Superior temporal gyrus (tissue), 1 donor: ENCODE measurements at regions not wholly inside any gene's neighbourhood (a gene's known extent, or its start where the extent isn't known, plus 50 kb on each side); places are given as distances from the start of the nearest gene placed in this dataset.

ENCODE experiments used
- DNase-seq: peaks from one replicate; pipeline ENCODE4 v3.0.0-alpha.2; 2016; ENCODE audit errors: extremely low spot score

GRCh38 chr14:62006116-62006731, 244.0 kb downstream of the SNAPC1 start:
- DNase-seq, result peak; percentile 58

GRCh38 chr14:62015243-62015642, 253.0 kb downstream of the SNAPC1 start:
- no peak for DNase-seq

GRCh38 chr14:62015945-62016344, 253.7 kb downstream of the SNAPC1 start:
- DNase-seq, result no peak

DNA sequence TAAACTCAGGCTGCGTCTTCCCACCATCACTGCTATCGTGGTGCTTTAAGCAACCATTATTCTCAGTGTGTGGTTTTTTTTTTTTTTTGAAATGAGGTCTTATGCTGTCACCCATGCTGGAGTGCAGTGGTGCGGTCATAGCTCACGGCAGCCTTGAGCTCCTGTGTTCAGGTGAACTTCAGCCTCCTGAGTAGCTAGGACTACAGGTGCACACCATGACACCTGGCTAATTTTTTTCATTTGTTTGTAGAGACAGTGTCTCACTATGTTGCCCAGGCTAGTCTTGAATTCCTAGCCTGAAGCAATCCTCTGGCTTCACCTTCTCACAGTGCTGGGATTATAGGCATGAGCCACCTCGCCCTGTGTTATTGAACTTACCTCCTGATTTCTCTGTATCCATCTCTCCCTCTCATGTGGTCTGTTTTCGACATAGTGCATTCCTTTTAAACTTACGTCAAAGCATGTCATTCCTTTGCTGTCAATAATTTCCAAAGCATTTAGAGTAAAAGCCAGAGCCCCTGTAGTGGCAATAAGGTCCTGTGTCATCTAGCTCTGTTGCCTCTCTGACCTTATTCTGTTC, 255.5 kb downstream of the SNAPC1 start:
- DNase-seq, result no peak

DNA sequence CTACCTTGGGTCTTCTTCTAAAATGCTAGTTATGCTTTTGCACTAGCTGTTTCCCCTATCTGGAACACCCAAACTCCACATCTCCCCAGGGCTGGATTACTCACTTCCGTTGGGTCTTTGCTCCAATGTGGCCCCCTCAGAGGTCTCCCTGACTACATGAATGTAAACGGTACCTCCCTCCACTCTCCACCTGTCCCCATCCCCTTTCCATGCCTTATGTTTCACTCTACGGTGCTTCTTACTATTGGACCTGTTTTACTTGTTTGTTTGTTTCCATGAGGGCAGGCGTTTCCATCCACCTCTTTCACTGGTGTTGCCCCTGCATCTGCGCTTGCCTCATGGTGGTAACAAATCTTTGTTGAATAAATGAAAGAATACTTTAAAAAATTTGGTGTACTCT, 256.4 kb downstream of the SNAPC1 start:
- no peak for DNase-seq

GRCh38 chr14:62027958-62028357, 265.7 kb downstream of the SNAPC1 start:
- no peak for DNase-seq

DNA sequence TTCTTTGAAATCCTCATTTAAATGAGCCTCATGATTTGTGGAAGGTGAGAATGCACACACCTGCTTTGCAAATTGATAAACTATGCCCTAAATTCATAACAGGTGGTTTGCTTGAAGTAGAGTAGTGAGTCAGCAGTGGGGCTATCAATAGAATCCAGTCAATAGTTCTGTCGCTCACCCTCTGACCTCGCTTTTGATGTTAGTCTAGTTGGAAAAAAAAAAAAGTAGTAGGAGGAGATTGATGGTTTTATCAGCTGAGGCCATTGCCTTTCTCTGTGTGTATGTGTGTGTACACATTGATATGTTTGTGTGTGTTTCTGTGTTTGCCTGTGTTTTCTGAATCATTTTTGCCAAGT, 267.3 kb downstream of the SNAPC1 start:
- DNase-seq, result no peak

- DNase-seq, result no peak
These were observed 268.2 kb downstream of the SNAPC1 start for GRCh38 chr14:62030387-62030786.

DNA sequence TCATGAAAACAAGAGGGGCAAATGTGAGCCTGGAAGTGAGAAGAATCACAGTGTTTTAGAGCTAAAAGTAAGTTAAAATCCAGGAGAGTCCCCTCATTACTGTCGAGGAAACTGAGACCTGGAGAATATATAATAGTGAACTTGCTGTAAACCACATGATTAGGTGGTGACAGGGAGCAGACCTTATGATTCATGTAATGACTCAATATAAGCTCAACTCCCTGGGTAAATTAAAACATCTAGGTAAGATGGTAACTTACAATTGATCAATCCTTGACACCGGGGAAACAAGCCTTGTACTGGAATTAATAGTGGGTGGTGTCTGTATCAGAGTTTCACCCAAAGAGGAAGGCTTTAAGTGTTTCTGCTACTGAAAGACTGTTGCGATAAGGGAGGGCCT, 269.3 kb downstream of the SNAPC1 start:
- no peak for DNase-seq

DNA sequence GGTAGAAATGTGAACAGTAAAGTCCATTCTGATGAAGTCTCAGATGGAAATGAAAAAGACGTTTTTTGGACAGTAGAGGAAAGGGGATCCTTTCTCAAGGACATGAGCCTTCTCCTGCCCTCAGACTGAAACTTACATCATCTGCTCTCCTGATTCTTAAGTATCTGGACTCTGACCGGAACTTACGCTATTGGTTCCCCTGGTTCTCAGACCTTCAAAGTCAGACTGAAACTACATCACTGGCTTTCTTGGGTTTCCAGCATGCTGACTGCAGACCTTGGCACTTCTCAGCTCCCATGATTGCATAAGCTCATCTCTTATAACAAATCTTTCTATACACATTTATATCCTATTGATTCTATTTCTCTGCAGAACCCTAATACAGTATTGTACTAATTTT, 291.0 kb downstream of the SNAPC1 start:
- DNase-seq, result no peak

- no peak for DNase-seq
These were observed 294.6 kb downstream of the SNAPC1 start for GRCh38 chr14:62056789-62057188.

GRCh38 chr14:62062645-62063044, 300.4 kb downstream of the SNAPC1 start:
- no peak for DNase-seq

- DNase-seq, result no peak
These were observed 302.6 kb downstream of the SNAPC1 start for GRCh38 chr14:62064751-62065323.

- no peak for DNase-seq
These were observed 304.1 kb downstream of the SNAPC1 start for GRCh38 chr14:62066304-62066703.

DNA sequence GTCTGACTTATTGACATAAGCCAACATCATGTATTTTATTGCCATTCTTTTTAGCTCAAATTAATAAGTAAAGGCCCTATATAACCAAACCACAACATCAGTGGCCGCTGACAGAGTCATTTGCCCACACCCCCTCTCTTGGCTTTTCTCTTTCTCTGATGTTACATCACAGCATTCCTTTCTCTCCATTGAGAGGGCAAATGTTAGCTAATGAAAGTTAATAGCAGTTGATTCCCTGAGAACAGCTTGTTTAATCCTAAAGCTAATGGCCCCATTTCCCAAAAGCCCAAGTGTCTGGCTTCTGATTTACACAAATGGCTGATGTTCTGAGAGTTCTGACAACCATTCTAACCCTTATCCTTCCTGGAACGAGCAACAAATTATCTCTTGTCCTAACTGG, 308.8 kb downstream of the SNAPC1 start:
- no peak for DNase-seq

- no peak for DNase-seq
These were observed 314.1 kb downstream of the SNAPC1 start for GRCh38 chr14:62076368-62076767.

GRCh38 chr14:62076825-62077605, 314.8 kb downstream of the SNAPC1 start:
- DNase-seq, result no peak

DNA sequence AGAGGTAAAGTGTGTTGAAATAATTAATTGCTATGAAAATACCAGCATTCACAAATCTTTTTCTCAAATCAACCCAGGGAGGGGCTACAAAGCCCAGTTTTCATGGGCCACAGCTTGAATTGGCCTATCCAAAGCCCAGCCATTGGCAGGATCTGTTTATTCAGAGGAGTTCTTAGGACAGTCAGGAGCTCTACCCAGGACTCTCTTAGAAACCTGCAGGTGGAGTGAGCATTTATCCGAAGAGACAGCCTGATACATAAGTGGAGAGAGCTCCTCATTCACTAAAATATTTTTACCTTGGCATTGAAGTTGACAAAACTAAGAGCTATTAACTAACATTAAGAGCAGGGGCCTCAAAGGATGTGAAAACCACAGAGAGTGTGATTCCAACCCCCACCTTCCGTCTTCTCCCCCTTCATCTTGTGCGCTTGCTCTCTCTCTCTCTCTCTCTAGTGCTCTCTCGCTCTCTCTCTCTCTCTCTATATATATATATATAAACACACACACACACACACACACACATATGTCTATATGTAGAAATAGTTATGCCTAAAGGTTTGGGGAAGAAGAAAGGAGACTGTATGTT, 315.5 kb downstream of the SNAPC1 start:
- no peak for DNase-seq

- no peak for DNase-seq
These were observed 316.8 kb downstream of the SNAPC1 start for GRCh38 chr14:62079038-62079437.

GRCh38 chr14:62081012-62081612, 318.9 kb downstream of the SNAPC1 start:
- DNase-seq, result no peak

GRCh38 chr14:62081951-62082350, 319.7 kb downstream of the SNAPC1 start:
- no peak for DNase-seq

GRCh38 chr14:62082779-62083178, 320.6 kb downstream of the SNAPC1 start:
- DNase-seq, result no peak
